ENCODE measurements at regions not wholly inside any gene's neighbourhood (a gene's known extent, or its start where the extent isn't known, plus 50 kb on each side); places are given as distances from the start of the nearest gene placed in this dataset.

GRCh38 chr14:100473249-100473648 lies 114.0 kb downstream of the BEGAIN start:
- no peak for TF ChIP-seq CTCF (IDR thresholded peaks at IDR 0.05; ENCODE audit: low read depth, low read length, poor library complexity, severe bottlenecking)
- TF ChIP-seq EZH2phosphoT487 (IDR thresholded peaks at IDR 0.05; ENCODE audit: borderline replicate concordance, low read length), result no peak

All from DOHH2 (cell line).